ENCODE measurements at regions not wholly inside any gene's neighbourhood (a gene's known extent, or its start where the extent isn't known, plus 50 kb on each side); places are given as distances from the start of the nearest gene placed in this dataset.
"Not testable (repeated sequence)": the region's sequence is repeated elsewhere in the genome, so short reads cannot be mapped to it uniquely, and the experiment has no call there.

GRCh38 chr2:12451726-12452125 is 265.0 kb upstream of the TRIB2 start:
- DNase-seq (ENCODE audit: low read depth), result no peak

GRCh38 chr2:12452185-12452584 is 264.6 kb upstream of the TRIB2 start:
- DNase-seq (ENCODE audit: low read depth), result no peak

- no peak for DNase-seq (ENCODE audit: low read depth)
These were observed 263.0 kb upstream of the TRIB2 start for GRCh38 chr2:12453731-12454130.

GRCh38 chr2:12455661-12456060 is 261.1 kb upstream of the TRIB2 start:
- DNase-seq (ENCODE audit: low read depth), result no peak

- DNase-seq (ENCODE audit: low read depth), result peak; percentile 98
These were observed 260.2 kb upstream of the TRIB2 start for GRCh38 chr2:12456293-12457106.

- no peak for DNase-seq (ENCODE audit: low read depth)
These were observed 258.9 kb upstream of the TRIB2 start for GRCh38 chr2:12457831-12458230.

GRCh38 chr2:12463189-12463588 is 253.5 kb upstream of the TRIB2 start:
- no peak for DNase-seq (ENCODE audit: low read depth)

GRCh38 chr2:12465631-12466135 is 251.1 kb upstream of the TRIB2 start:
- DNase-seq (ENCODE audit: low read depth), result no peak

GRCh38 chr2:12467303-12467702 is 249.4 kb upstream of the TRIB2 start:
- DNase-seq (ENCODE audit: low read depth), result no peak

- peak; percentile 55 for DNase-seq (ENCODE audit: low read depth)
These were observed 247.6 kb upstream of the TRIB2 start for GRCh38 chr2:12469141-12469561.

- not testable (repeated sequence) for DNase-seq (ENCODE audit: low read depth)
These were observed 244.5 kb upstream of the TRIB2 start for GRCh38 chr2:12472265-12472664.

GRCh38 chr2:12478151-12479064 is 238.3 kb upstream of the TRIB2 start:
- no peak for DNase-seq (ENCODE audit: low read depth)

GRCh38 chr2:12479065-12479601 is 237.6 kb upstream of the TRIB2 start:
- DNase-seq (ENCODE audit: low read depth), result no peak

GRCh38 chr2:12484536-12485115 is 232.1 kb upstream of the TRIB2 start:
- DNase-seq (ENCODE audit: low read depth), result peak; percentile 43

- DNase-seq (ENCODE audit: low read depth), result no peak
These were observed 230.3 kb upstream of the TRIB2 start for GRCh38 chr2:12486205-12487118.

GRCh38 chr2:12487253-12488004 is 229.3 kb upstream of the TRIB2 start:
- no peak for DNase-seq (ENCODE audit: low read depth)

GRCh38 chr2:12488352-12489318 is 228.1 kb upstream of the TRIB2 start:
- DNase-seq (ENCODE audit: low read depth), result no peak

- no peak for DNase-seq (ENCODE audit: low read depth)
These were observed 226.1 kb upstream of the TRIB2 start for GRCh38 chr2:12490641-12491040.

- not testable (repeated sequence) for DNase-seq (ENCODE audit: low read depth)
These were observed 224.4 kb upstream of the TRIB2 start for GRCh38 chr2:12492360-12492759.
